GM23338 (cell line): ENCODE measurements at regions not wholly inside any gene's neighbourhood (a gene's known extent, or its start where the extent isn't known, plus 50 kb on each side); places are given as distances from the start of the nearest gene placed in this dataset.

Experiments used
- ATAC-seq: fragments of 200-7000 bp; cut with Tn5 transposase; 3 replicates; pipeline ENCODE4 v1.9.1; 2020
- DNase-seq: peaks from one replicate; pipeline ENCODE4 v3.0.0-alpha.2; 2015; ENCODE audit warnings: low spot score
- H2AFZ ChIP-seq: fragments of 200-600 bp; sonication (generic); 2 replicates; pipeline ENCODE4 v1.8.0; 2016; ENCODE audit warnings: antibody characterized with exemption, mild to moderate bottlenecking, moderate library complexity
- H3F3A ChIP-seq: fragments of 200-600 bp; sonication (generic); replicated peaks from 2 replicates; pipeline ENCODE4 v1.8.0; 2017; ENCODE audit warnings: antibody characterized with exemption, mixed run types, low read depth
- H3K27ac ChIP-seq: fragments of 200-600 bp; sonication (generic); 2 replicates; pipeline ENCODE4 v1.6.1; 2016; ENCODE audit warnings: low read depth
- H3K27me3 ChIP-seq: fragments of 200-600 bp; sonication (generic); 2 replicates; pipeline ENCODE4 v1.8.0; 2016; ENCODE audit warnings: mild to moderate bottlenecking, mixed run types, moderate library complexity; ENCODE audit not compliant: insufficient read depth
- H3K36me3 ChIP-seq: fragments of 200-600 bp; sonication (generic); 2 replicates; pipeline ENCODE4 v1.8.0; 2016; ENCODE audit warnings: mild to moderate bottlenecking; ENCODE audit not compliant: insufficient read depth
- H3K4me1 ChIP-seq: fragments of 200-600 bp; sonication (generic); 2 replicates; pipeline ENCODE4 v1.8.0; 2016; ENCODE audit warnings: mild to moderate bottlenecking, moderate library complexity; ENCODE audit not compliant: insufficient read depth
- H3K4me2 ChIP-seq: fragments of 200-600 bp; sonication (generic); 2 replicates; pipeline ENCODE4 v1.7.1; 2017; ENCODE audit warnings: mixed run types
- H3K4me3 ChIP-seq: fragments of 200-600 bp; sonication (generic); 2 replicates; pipeline ENCODE4 v1.6.1; 2016; ENCODE audit warnings: mixed run types
- H3K79me2 ChIP-seq: fragments of 200-600 bp; sonication (generic); replicated peaks from 2 replicates; pipeline ENCODE4 v1.8.0; 2017; ENCODE audit warnings: mild to moderate bottlenecking; ENCODE audit not compliant: insufficient read depth
- H3K9me2 ChIP-seq: fragments of 200-600 bp; sonication (generic); 2 replicates; pipeline ENCODE4 v1.8.0; 2017; ENCODE audit not compliant: insufficient read depth
- H4K20me1 ChIP-seq: fragments of 200-600 bp; sonication (generic); replicated peaks from 2 replicates; pipeline ENCODE4 v1.8.0; 2017; ENCODE audit warnings: mild to moderate bottlenecking; ENCODE audit not compliant: insufficient read depth
- H3K27ac Mint-ChIP-seq: 2 replicates; pipeline ENCODE4 v1.8.0; 2020; ENCODE audit warnings: inconsistent platforms, mild to moderate bottlenecking, moderate library complexity, mixed read lengths
- H3K27me3 Mint-ChIP-seq: 3 replicates; pipeline ENCODE4 v1.8.0; 2022; ENCODE audit warnings: low read depth, mild to moderate bottlenecking, moderate library complexity, mixed read lengths, inconsistent platforms; ENCODE audit not compliant: insufficient read depth, poor library complexity
- H3K36me3 Mint-ChIP-seq: 3 replicates; pipeline ENCODE4 v1.8.0; 2021; ENCODE audit warnings: low read depth, mild to moderate bottlenecking, inconsistent platforms, moderate library complexity, mixed read lengths
- H3K4me1 Mint-ChIP-seq: 3 replicates; pipeline ENCODE4 v1.8.0; 2020; ENCODE audit warnings: mild to moderate bottlenecking, inconsistent platforms, mixed read lengths
- H3K4me3 Mint-ChIP-seq: 3 replicates; pipeline ENCODE4 v1.8.0; 2021; ENCODE audit warnings: moderate library complexity, mild to moderate bottlenecking, inconsistent platforms, mixed read lengths
- H3K9me3 Mint-ChIP-seq: 3 replicates; pipeline ENCODE4 v1.8.0; 2020; ENCODE audit warnings: moderate library complexity, mild to moderate bottlenecking, inconsistent platforms, mixed read lengths
- CTCF ChIP-seq, 2 experiments: fragments of 200-600 bp in 1 of 2; sonication (generic) in 1 of 2; conservative IDR thresholded peaks; 2 replicates each; pipeline versions ENCODE4 v1.5.1 to v1.6.1; 2016 to 2017; ENCODE audit warnings: antibody characterized with exemption in 2 of 2, low read depth in 2 of 2, mild to moderate bottlenecking in 2 of 2, moderate library complexity in 1 of 2
- EZH2 ChIP-seq: fragments of 200-600 bp; sonication (generic); IDR thresholded peaks from one replicate; pipeline ENCODE4 v1.8.0; 2017; ENCODE audit warnings: antibody characterized with exemption, mild to moderate bottlenecking, low read depth; ENCODE audit not compliant: unreplicated experiment
- EZH2phosphoT487 ChIP-seq: fragments of 200-600 bp; sonication (generic); IDR thresholded peaks from one replicate; pipeline ENCODE4 v1.8.1; 2018; ENCODE audit warnings: antibody characterized with exemption; ENCODE audit not compliant: unreplicated experiment
- JUNB ChIP-seq: IDR thresholded peaks from one replicate; pipeline ENCODE4 v1.6.1; 2016; ENCODE audit warnings: antibody characterized with exemption; ENCODE audit not compliant: unreplicated experiment
- NANOG ChIP-seq: IDR thresholded peaks from 2 replicates; pipeline ENCODE4 v1.6.1; 2016; ENCODE audit warnings: antibody characterized with exemption, borderline replicate concordance
- POLR2AphosphoS5 ChIP-seq: IDR thresholded peaks from 2 replicates; pipeline ENCODE4 v1.6.1; 2016; ENCODE audit warnings: antibody characterized with exemption, low read depth
- STAT1 ChIP-seq: IDR thresholded peaks from one replicate; pipeline ENCODE4 v1.6.1; 2016; ENCODE audit warnings: antibody characterized with exemption; ENCODE audit not compliant: unreplicated experiment
- ZNF114 ChIP-seq: fragments of 250-450 bp; sonication (Bioruptor Pico); IDR thresholded peaks from 2 replicates; pipeline ENCODE4 v1.5.0; 2020; ENCODE audit warnings: mild to moderate bottlenecking, moderate library complexity
- ZNF331 ChIP-seq: fragments of 250-450 bp; sonication (Bioruptor Pico); IDR thresholded peaks from 2 replicates; pipeline ENCODE4 v1.5.0; 2020; ENCODE audit warnings: low read depth, mild to moderate bottlenecking, moderate library complexity
- ZNF462 ChIP-seq: fragments of 250-450 bp; sonication (Bioruptor Pico); IDR thresholded peaks from 2 replicates; pipeline ENCODE4 v1.5.0; 2020; ENCODE audit warnings: mild to moderate bottlenecking, moderate library complexity
- TF ChIP-seq, protein P1 (sequence below): IDR thresholded peaks from 2 replicates; pipeline ENCODE4 v1.6.1; 2016; ENCODE audit warnings: antibody characterized with exemption

- Histone ChIP-seq H3K4me3 (no peak overlapping the region), H3K9me2 (no peaks in the 10 kb centered on the region; the same call in 1 of the 2 replicates), H3K27me3 (no peaks in the 10 kb centered on the region), H3K79me2 (no peaks in the 10 kb centered on the region), H2AFZ (no peak overlapping the region), H4K20me1 (no peaks in the 10 kb centered on the region), H3K4me1 (peaks cover 3% of the 10 kb centered on the region; the same call in 1 of the 2 replicates), H3K36me3 (no peaks in the 10 kb centered on the region), H3K4me2 (no peak overlapping the region), H3K27ac (no peak overlapping the region), H3F3A (no peaks in the 10 kb centered on the region)
- peak; percentile 3 for DNase-seq
- no peaks in the 10 kb centered on the region for H3K27me3 Mint-ChIP-seq
- H3K36me3 Mint-ChIP-seq: no peaks in the 10 kb centered on the region
- no peak overlapping the region for H3K4me3 Mint-ChIP-seq
- no peak for ATAC-seq
- H3K9me3 Mint-ChIP-seq: no peaks in the 10 kb centered on the region
- no peak overlapping the region for H3K27ac Mint-ChIP-seq
- H3K4me1 Mint-ChIP-seq: peaks cover 3% of the 10 kb centered on the region
- TF ChIP-seq CTCF (conservative IDR thresholded peaks at IDR 0.05; ENCODE audit: low read depth in 2 of 2): no peak
- TF ChIP-seq NANOG: no peak
- TF ChIP-seq EZH2phosphoT487: no peak
- TF ChIP-seq, protein P1, sequence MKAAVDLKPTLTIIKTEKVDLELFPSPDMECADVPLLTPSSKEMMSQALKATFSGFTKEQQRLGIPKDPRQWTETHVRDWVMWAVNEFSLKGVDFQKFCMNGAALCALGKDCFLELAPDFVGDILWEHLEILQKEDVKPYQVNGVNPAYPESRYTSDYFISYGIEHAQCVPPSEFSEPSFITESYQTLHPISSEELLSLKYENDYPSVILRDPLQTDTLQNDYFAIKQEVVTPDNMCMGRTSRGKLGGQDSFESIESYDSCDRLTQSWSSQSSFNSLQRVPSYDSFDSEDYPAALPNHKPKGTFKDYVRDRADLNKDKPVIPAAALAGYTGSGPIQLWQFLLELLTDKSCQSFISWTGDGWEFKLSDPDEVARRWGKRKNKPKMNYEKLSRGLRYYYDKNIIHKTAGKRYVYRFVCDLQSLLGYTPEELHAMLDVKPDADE: no peak
Observed at GRCh38 chr4:148776941-148777340, 334.7 kb upstream of the NR3C2 start.

DNA sequence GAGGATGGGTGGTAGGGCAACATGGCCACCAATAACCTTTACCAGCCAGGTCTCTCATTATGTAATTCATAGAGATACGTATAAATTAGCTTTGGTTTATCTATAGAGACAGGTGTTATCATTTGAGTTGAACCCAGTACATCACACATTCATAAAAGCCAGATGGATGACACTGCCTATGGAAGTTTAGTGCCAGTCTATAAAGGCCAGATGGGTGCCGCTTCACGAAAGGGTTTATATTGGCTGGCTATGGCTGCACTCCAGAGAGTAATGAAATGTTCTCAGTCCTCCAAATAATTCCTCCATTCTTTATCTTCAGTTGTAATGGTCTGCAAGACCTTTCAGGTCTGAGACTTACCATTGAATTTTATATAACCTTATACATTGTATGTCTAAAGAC is 331.9 kb upstream of the NR3C2 start:
- peaks cover 8% of the 10 kb centered on the region; the same call in 1 of the 2 replicates for H3K9me2 ChIP-seq
- H3F3A ChIP-seq: no peaks in the 10 kb centered on the region
- no peaks in the 10 kb centered on the region for H3K79me2 ChIP-seq
- no peak overlapping the region for H3K4me3 Mint-ChIP-seq
- H3K27me3 Mint-ChIP-seq: peaks cover 2% of the 10 kb centered on the region
- no peaks in the 10 kb centered on the region for H3K27me3 ChIP-seq
- no peaks in the 10 kb centered on the region for H3K4me1 ChIP-seq
- H3K4me3 ChIP-seq: no peak overlapping the region
- no peak for DNase-seq
- no peak overlapping the region for H3K27ac Mint-ChIP-seq
- H3K4me2 ChIP-seq: no peak overlapping the region
- no peak overlapping the region for H3K27ac ChIP-seq
- H3K9me3 Mint-ChIP-seq: no peaks in the 10 kb centered on the region
- ATAC-seq: no peak
- no peaks in the 10 kb centered on the region for H4K20me1 ChIP-seq
- no peak overlapping the region for H2AFZ ChIP-seq
- H3K4me1 Mint-ChIP-seq: no peaks in the 10 kb centered on the region; the same call in 2 of the 3 replicates
- no peaks in the 10 kb centered on the region for H3K36me3 Mint-ChIP-seq
- no peaks in the 10 kb centered on the region for H3K36me3 ChIP-seq
- TF ChIP-seq JUNB (no peak), ZNF114 (CRISPR knock-in tag) (no peak), EZH2 (no peak), EZH2phosphoT487 (no peak), CTCF (conservative IDR thresholded peaks at IDR 0.05; ENCODE audit: low read depth in 2 of 2) (no peak), STAT1 (no peak), NANOG (no peak), ZNF331 (CRISPR knock-in tag) (no peak), ZNF462 (CRISPR knock-in tag) (no peak), POLR2AphosphoS5 (no peak)
